ENCODE measurements at regions not wholly inside any gene's neighbourhood (a gene's known extent, or its start where the extent isn't known, plus 50 kb on each side); places are given as distances from the start of the nearest gene placed in this dataset.
A peak's percentile ranks its signal among the peaks of the same experiment; 100 is the strongest.
"Not testable (repeated sequence)": the region's sequence is repeated elsewhere in the genome, so short reads cannot be mapped to it uniquely, and the experiment has no call there.

- no peak for DNase-seq
Measured at GRCh38 chr10:50999163-50999562, 75.1 kb upstream of the PRKG1 start.

- no peak for DNase-seq
Measured at GRCh38 chr10:51000164-51000563, 74.1 kb upstream of the PRKG1 start.

- no peak for DNase-seq
Measured at GRCh38 chr10:51000976-51001375, 73.3 kb upstream of the PRKG1 start.

- peak; percentile 52 for DNase-seq
Measured at GRCh38 chr10:51001587-51001986, 72.7 kb upstream of the PRKG1 start.

- DNase-seq: no peak
Measured at GRCh38 chr10:51002469-51002868, 71.8 kb upstream of the PRKG1 start.

GRCh38 chr10:51004776-51005175, 69.5 kb upstream of the PRKG1 start:
- DNase-seq: no peak

- no peak for DNase-seq
Measured at GRCh38 chr10:51005551-51005950, 68.7 kb upstream of the PRKG1 start.

GRCh38 chr10:51006686-51007085, 67.6 kb upstream of the PRKG1 start:
- no peak for DNase-seq

GRCh38 chr10:51007781-51008180, 66.5 kb upstream of the PRKG1 start:
- no peak for DNase-seq

- DNase-seq: no peak
Measured at GRCh38 chr10:51008346-51008745, 65.9 kb upstream of the PRKG1 start.

- DNase-seq: peak; percentile 71
Measured at GRCh38 chr10:51010977-51011376, 63.3 kb upstream of the PRKG1 start.

- no peak for DNase-seq
Measured at GRCh38 chr10:51012073-51012472, 62.2 kb upstream of the PRKG1 start.

GRCh38 chr10:51014680-51015389, 59.5 kb upstream of the PRKG1 start:
- no peak for DNase-seq

- DNase-seq: not testable (repeated sequence)
Measured at GRCh38 chr10:51015390-51015754, 58.9 kb upstream of the PRKG1 start.

GRCh38 chr10:51020200-51020599, 54.1 kb upstream of the PRKG1 start:
- DNase-seq: no peak

- DNase-seq: no peak
Measured at GRCh38 chr10:51022933-51023585, 51.2 kb upstream of the PRKG1 start.

GRCh38 chr10:51023636-51024035, 50.7 kb upstream of the PRKG1 start:
- DNase-seq: no peak
